Ecto neural progenitor cell (in vitro differentiated cells): ENCODE measurements at regions not wholly inside any gene's neighbourhood (a gene's known extent, or its start where the extent isn't known, plus 50 kb on each side); places are given as distances from the start of the nearest gene placed in this dataset.
"Not testable (repeated sequence)": the region's sequence is repeated elsewhere in the genome, so short reads cannot be mapped to it uniquely, and the experiment has no call there.

Experiments used
- DNase-seq: peaks from one replicate; pipeline ENCODE4 v3.0.0-alpha.2; 2018; ENCODE audit warnings: low spot score

DNA sequence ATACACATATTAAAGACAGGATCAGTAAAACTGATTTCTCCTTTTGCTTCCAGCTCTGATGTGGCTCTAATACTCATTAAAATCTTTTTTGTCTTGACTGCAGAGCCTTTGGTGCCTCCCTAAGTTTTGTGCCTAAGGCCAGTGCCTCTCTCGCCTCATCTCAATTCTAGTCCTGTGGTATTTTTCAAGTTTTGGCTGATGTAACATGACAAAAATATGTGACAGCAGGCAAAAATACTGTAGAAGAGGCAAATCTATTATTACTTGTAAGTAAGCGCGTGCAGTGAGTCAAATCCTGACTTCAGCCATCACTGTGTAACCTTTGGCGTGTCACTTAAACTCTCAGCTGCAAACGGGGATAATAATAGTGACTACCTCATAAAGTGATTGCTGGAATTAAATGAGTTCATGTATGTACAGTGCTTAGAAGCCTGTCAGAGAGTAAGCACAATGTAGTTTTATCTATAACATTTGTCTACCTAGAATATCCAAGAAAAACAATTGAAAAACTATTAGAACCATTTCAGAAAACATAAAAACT, 74.0 kb downstream of the MAB21L3 start:
- no peak for DNase-seq

DNA sequence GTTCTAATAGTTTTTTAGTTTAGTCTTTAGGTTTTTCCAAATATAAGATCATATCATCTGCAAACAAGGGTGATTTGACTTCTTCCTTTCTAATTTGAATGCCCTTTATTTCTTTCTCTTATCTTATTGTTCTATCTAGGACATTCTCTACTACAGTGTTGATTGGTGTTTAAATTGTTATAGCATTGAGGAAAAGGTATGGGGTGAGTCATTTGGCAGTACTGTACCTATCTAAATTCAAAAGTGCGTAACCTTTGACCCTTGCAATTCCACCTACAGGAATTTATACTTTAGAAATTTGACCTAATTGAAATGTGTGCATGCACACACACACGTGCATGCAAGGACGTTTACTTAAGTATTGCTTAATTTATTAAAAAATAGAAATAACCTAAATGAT, 78.3 kb downstream of the MAB21L3 start:
- DNase-seq: no peak

- no peak for DNase-seq
These were observed 80.1 kb downstream of the MAB21L3 start for GRCh38 chr1:116191294-116191693.

DNA sequence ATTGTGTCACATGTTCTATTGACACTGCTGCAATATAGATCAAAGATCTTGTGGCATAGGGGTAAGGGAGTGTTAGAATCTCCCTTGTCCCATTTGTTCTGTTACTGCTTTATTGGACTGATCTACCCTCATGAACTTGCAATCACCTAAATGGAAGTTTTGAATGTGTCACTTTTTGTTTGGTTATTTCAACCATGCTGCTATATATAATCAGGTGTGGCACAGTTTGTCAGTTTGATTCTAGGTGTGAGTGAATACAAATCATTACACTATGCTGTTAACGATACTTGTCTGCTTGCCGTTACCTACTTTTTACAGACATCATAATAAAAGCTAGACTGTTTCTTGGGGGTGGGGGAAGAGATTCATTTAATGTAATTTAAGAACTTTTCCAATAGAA, 82.6 kb downstream of the MAB21L3 start:
- DNase-seq: no peak

GRCh38 chr1:116194568-116194967, 83.4 kb downstream of the MAB21L3 start:
- no peak for DNase-seq

DNA sequence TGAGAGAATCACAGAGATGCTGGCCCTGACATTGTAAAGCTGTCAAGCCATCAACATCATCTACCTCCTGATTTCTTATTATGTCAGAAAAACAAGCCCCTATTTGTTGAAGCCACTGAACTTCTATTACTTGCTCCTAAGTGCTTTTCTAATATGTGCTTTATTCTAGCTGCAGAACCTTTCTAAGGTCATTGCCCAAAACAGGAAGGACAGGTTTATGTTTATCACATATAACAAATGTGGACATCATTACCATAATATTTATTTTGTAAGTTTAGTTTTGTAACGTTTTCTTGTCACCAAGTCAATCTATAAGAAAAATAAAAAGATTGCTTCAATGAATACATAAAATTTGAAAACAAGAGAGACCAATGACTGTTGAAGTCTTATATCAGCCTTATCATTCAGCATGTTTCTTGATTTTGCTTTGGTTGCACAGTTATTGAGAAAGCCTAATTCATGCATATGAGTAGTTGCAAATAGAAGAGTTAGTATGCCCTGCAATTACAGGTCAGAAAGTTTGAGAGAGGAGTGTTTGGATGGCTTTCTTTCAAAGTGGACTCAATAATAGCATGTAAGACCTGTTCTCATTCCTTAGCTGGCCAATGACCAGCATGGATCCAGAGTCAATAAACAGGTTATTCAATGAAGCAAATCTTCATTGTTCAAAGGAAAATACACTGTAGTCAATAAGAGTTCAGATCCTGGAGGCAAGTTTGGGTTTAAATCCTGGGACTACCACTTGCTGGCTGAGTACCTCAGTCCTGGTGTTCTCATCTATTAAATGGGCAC, 84.1 kb downstream of the MAB21L3 start:
- no peak for DNase-seq

GRCh38 chr1:116200343-116200742, 89.1 kb downstream of the MAB21L3 start:
- DNase-seq: not testable (repeated sequence)

GRCh38 chr1:116201911-116202310, 90.7 kb downstream of the MAB21L3 start:
- no peak for DNase-seq

GRCh38 chr1:116203181-116203723, 92.1 kb downstream of the MAB21L3 start:
- no peak for DNase-seq

DNA sequence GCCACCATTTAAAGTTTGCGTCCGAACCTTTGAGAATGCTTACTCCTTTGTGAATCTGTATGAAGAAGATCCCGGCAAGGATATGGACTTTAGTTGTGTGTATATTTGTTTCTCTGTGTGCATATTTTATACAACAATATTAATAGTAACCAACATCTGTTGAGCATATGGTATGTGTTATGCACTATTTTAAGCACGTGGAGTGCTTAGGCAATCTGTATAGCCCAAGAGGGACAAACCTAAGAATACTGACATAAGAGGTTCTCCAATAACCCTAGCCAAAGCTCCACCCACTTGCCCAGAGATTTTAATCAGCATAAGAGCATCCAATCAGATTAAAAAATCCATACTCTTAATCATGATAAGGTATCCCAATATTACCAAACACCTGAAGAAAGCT, 92.7 kb downstream of the MAB21L3 start:
- DNase-seq: no peak

- no peak for DNase-seq
These were observed 94.9 kb downstream of the MAB21L3 start for GRCh38 chr1:116205941-116206679.

GRCh38 chr1:116207126-116207735, 96.0 kb downstream of the MAB21L3 start:
- DNase-seq: no peak

GRCh38 chr1:116208136-116208535, 96.9 kb downstream of the MAB21L3 start:
- no peak for DNase-seq

DNA sequence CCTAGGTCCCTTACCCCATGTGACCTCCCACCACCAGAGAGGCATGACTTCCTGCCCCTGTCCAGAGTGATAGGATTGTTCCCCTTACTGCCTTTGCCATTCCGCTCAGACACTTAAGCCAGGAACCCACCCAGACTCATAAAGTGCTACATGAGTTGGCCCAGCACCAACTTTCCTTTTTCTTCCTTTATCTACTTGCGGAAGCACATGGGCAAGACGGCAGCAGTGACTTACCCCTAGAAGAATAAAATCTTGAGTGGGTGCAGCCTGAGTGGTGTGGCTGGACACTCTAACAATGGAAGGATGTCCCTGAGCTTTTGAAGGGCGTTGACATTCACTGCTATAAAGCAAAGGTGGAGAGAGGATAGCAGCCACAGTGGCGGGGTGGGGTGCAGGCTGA, 100.1 kb downstream of the MAB21L3 start:
- no peak for DNase-seq

DNA sequence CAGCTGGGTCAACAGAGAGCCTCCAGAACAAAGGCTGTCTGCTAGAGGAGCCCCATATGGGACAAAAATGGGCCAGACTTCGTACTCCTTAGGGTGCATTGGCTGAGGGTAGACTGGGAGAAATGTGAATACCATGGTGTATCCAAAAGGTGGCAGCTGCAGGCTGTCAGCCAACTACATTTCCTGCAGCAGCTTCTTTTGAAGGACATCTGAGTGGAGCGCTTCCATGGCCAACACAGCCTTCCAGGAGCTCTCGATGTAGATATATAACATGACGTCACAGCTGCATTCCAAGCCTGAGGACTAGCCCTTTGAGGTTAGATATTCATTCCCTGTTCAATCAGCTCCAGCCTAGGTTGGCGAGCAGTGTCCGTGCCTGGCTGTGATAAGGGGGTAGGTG, 107.7 kb downstream of the MAB21L3 start:
- DNase-seq: no peak

- no peak for DNase-seq
These were observed 108.6 kb downstream of the MAB21L3 start for GRCh38 chr1:116219651-116220434.

DNA sequence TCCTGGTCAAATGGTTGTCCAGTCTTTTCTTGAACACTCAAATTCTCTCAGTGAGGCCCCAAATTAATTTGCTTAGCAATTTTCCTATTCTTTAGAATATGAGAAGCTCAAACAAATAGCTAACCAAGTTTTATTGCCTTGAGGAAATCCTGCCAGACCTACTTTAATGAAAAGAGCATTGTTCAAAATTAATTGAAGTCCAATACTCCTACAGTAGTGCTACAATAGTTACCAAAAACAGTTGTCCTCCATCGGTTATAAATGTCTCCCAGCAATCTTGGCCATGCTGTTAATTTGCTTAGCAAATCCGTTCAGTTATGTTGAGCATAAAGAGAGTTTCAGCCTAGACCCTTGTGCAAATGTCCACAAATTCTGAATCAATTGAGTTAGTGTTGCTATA, 112.9 kb downstream of the MAB21L3 start:
- DNase-seq: no peak

- no peak for DNase-seq
These were observed 113.4 kb downstream of the MAB21L3 start for GRCh38 chr1:116224561-116224960.

DNA sequence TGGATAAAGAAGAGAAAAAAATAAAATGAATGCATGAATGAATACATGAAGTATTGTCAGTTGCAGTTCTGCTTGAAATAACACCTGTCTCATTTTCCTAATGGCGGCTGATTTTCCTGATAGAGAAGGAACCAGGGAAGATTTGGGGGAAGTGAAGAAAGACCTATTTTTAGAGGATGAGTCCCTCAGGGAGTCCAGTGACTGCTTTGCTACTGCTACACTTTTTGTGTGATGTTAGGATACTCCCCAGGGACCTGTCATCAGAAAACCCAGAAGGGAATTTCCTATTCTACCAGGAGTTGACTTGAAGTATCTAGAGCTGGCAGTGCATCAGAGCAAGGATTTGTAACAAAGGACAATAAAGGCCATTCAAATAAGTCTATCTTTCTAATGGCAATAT, 114.8 kb downstream of the MAB21L3 start:
- DNase-seq: no peak

- no peak for DNase-seq
These were observed 117.3 kb downstream of the MAB21L3 start for GRCh38 chr1:116228511-116228910.

DNA sequence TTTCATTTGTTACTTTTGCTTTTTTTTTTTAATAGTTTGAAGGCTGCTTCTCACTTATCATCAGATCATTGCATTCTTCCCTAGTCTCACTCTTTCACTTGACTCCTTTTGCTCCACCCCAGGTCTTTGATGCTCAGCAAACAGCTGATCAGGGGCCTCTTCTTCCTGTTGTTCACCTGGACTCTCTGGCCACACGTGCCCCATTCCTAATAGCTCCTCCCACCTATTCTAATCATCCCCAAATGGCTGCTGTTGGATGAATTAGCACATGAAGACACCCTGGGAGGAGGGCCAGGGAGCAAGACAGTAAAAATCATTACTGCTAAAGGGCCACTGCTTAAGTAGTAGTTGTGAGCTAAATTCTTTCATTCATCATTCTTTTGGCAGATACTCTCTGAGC, 119.5 kb downstream of the MAB21L3 start:
- no peak for DNase-seq

DNA sequence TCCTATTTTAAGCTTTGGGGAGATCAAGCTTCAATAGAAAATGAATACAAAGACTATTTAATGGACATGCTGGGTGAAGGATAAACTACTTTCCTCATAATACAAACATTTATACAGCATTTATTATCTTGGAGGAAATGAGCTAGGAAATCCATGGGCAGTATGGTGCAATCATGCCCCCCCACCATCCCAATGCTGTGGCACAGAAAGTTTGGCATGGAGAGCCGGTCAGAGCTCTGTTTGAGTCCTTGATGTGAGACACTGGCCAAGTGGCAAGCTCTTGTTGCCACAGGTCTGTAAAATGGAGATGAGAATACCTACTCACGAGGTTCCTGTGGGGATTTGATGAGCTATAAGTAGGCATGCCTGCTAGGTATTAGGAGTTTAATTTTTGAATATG, 120.6 kb downstream of the MAB21L3 start:
- no peak for DNase-seq
